H1 (cell line): ENCODE measurements at regions not wholly inside any gene's neighbourhood (a gene's known extent, or its start where the extent isn't known, plus 50 kb on each side); places are given as distances from the start of the nearest gene placed in this dataset.

Experiments used
- ASH2L ChIP-seq: fragments of 200-600, 300-600 bp; sonication (generic); IDR thresholded peaks from one replicate; pipeline ENCODE4 v1.7.1; 2017; ENCODE audit warnings: low read length
- BRCA1 ChIP-seq: IDR thresholded peaks from 2 replicates; pipeline ENCODE4 v1.6.1; 2012; ENCODE audit warnings: low read depth, low read length, improper control_type of control experiment
- CBX8 ChIP-seq: fragments of 300-800, 300-1000 bp; sonication (generic); IDR thresholded peaks from 2 replicates; pipeline ENCODE4 v1.7.1; 2016; ENCODE audit warnings: low read depth, low read length, borderline replicate concordance
- CTBP2 ChIP-seq: IDR thresholded peaks from 2 replicates; pipeline ENCODE4 v1.7.0; 2011; ENCODE audit warnings: borderline replicate concordance, mild to moderate bottlenecking, moderate library complexity, mixed read lengths, low read length; ENCODE audit not compliant: insufficient read depth, insufficient read length
- CTCF ChIP-seq, 3 experiments: IDR thresholded peaks; 1 replicate in 2 of 3; 2 replicates in 1 of 3; pipeline versions ENCODE4 v1.5.1 to v1.6.1; 2011; ENCODE audit warnings: low read length in 3 of 3, mild to moderate bottlenecking in 3 of 3, inconsistent platforms in 2 of 3, low read depth in 1 of 3, moderate library complexity in 1 of 3; ENCODE audit not compliant: insufficient read depth in 1 of 3; ENCODE audit errors: control extremely low read depth in 1 of 3
- EGR1 ChIP-seq: IDR thresholded peaks from 2 replicates; pipeline ENCODE4 v1.6.1; 2011; ENCODE audit warnings: low read depth, low read length, borderline replicate concordance
- GTF2F1 ChIP-seq: IDR thresholded peaks from 2 replicates; pipeline ENCODE4 v1.6.1; 2012; ENCODE audit warnings: low read depth, low read length, improper control_type of control experiment, borderline replicate concordance
- JUND ChIP-seq: IDR thresholded peaks from 2 replicates; pipeline ENCODE4 v1.6.1; 2011; ENCODE audit warnings: mild to moderate bottlenecking, improper control_type of control experiment, low read length
- RXRA ChIP-seq: IDR thresholded peaks from 2 replicates; pipeline ENCODE4 v1.6.1; 2011; ENCODE audit warnings: low read depth, mild to moderate bottlenecking, low read length, moderate library complexity; ENCODE audit not compliant: insufficient read depth
- TAF1 ChIP-seq: IDR thresholded peaks from 2 replicates; pipeline ENCODE4 v1.6.1; 2011; ENCODE audit warnings: mild to moderate bottlenecking, low read depth, low read length
- YY1 ChIP-seq: IDR thresholded peaks from 2 replicates; pipeline ENCODE4 v1.6.1; 2011; ENCODE audit warnings: low read depth, mild to moderate bottlenecking, low read length
- TF ChIP-seq, protein P1 (sequence below): IDR thresholded peaks from 2 replicates; pipeline ENCODE4 v1.6.1; 2011; ENCODE audit warnings: low read length, improper control_type of control experiment

DNA sequence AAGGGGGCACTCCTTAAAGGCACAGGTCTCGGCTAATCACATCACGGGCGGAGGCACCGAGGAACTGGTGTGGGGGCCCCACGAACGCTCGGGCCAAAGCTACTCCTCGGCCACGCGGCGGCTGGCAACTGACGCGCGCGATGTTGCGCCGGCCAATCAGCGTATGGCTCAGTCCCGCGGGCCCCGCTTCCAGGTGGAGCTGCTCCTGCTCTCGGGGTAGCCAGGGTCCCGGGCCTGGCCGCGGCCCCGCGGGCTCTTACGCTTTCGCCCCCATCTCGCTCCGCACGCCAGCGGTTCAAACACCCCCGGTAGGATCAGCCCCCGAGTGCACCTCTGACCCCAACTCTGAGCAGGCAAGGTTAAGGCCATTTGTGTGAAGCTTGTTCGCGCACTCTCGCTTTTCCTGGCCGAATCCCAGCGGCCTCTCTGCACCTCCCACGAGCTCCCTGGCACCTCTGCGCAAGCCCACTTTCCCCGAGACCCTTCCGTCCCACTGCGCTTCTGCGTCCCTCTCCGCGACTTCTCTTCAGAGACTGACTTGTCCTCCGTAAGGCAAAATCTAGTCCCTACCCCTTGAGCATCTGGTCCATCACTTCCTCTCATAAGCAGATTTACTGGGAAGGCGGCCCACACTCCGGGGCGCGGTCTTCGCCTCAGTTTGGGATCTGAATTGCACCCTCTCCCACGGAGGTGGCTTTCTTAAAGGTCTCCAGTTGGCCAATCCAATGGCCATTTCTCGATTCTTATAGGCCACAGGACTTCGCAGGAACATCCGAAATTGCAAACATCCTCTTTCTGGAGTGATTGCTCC is 200.9 kb upstream of the TBX20 start (continued):
- no peak for TF ChIP-seq JUND
- TF ChIP-seq ASH2L, result no peak
- no peak for TF ChIP-seq CBX8
- no peak for TF ChIP-seq YY1
- no peak for TF ChIP-seq CTCF (IDR thresholded peaks at IDR 0.05; ENCODE audit: control extremely low read depth in 1 of 3, insufficient read depth in 1 of 3, low read depth in 1 of 3, low read length in 3 of 3)
- no peak for TF ChIP-seq RXRA
- no peak for TF ChIP-seq EGR1
- TF ChIP-seq CTBP2, result no peak
- no peak for TF ChIP-seq TAF1
- TF ChIP-seq BRCA1, result no peak
- TF ChIP-seq, protein P1, sequence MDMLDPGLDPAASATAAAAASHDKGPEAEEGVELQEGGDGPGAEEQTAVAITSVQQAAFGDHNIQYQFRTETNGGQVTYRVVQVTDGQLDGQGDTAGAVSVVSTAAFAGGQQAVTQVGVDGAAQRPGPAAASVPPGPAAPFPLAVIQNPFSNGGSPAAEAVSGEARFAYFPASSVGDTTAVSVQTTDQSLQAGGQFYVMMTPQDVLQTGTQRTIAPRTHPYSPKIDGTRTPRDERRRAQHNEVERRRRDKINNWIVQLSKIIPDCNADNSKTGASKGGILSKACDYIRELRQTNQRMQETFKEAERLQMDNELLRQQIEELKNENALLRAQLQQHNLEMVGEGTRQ, result no peak
- TF ChIP-seq GTF2F1, result no peak
- TF ChIP-seq, all 59 proteins: peak for 5
